ENCODE measurements at regions not wholly inside any gene's neighbourhood (a gene's known extent, or its start where the extent isn't known, plus 50 kb on each side); places are given as distances from the start of the nearest gene placed in this dataset.

DNA sequence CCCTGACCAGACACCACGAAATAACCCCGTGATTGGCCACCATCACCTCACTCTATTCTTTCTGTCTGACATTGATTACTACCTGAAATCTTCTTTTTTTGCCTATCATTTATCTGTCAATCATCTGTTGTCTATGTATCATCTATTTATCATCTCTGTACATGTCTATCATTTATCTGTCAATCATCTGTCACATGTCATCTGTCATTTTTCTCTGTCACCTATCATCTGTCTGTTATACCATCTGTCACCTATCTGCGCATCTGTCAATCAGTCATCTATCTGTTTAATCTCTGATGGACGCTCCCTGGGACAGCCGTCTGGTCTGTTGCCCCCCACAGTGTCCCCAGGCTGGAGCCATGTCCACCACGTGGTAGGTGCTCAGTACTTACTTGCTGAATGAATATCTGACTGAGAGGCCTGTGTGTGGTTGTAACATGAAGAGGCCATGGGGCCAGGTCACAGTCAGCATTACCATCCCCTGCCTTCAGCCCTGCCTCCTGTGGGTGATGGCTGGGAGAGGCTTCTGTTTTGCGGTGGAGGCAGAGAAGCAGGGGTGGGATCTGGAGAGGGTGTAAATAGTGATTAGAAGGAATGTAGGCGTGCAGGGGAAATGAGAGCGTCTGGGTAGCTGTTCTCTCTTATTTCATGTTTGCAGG lies 302.7 kb downstream of the QKI start:
- TF ChIP-seq, protein P1, sequence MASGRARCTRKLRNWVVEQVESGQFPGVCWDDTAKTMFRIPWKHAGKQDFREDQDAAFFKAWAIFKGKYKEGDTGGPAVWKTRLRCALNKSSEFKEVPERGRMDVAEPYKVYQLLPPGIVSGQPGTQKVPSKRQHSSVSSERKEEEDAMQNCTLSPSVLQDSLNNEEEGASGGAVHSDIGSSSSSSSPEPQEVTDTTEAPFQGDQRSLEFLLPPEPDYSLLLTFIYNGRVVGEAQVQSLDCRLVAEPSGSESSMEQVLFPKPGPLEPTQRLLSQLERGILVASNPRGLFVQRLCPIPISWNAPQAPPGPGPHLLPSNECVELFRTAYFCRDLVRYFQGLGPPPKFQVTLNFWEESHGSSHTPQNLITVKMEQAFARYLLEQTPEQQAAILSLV (tag; IDR thresholded peaks at IDR 0.05): no peak
- TF ChIP-seq, protein P2, sequence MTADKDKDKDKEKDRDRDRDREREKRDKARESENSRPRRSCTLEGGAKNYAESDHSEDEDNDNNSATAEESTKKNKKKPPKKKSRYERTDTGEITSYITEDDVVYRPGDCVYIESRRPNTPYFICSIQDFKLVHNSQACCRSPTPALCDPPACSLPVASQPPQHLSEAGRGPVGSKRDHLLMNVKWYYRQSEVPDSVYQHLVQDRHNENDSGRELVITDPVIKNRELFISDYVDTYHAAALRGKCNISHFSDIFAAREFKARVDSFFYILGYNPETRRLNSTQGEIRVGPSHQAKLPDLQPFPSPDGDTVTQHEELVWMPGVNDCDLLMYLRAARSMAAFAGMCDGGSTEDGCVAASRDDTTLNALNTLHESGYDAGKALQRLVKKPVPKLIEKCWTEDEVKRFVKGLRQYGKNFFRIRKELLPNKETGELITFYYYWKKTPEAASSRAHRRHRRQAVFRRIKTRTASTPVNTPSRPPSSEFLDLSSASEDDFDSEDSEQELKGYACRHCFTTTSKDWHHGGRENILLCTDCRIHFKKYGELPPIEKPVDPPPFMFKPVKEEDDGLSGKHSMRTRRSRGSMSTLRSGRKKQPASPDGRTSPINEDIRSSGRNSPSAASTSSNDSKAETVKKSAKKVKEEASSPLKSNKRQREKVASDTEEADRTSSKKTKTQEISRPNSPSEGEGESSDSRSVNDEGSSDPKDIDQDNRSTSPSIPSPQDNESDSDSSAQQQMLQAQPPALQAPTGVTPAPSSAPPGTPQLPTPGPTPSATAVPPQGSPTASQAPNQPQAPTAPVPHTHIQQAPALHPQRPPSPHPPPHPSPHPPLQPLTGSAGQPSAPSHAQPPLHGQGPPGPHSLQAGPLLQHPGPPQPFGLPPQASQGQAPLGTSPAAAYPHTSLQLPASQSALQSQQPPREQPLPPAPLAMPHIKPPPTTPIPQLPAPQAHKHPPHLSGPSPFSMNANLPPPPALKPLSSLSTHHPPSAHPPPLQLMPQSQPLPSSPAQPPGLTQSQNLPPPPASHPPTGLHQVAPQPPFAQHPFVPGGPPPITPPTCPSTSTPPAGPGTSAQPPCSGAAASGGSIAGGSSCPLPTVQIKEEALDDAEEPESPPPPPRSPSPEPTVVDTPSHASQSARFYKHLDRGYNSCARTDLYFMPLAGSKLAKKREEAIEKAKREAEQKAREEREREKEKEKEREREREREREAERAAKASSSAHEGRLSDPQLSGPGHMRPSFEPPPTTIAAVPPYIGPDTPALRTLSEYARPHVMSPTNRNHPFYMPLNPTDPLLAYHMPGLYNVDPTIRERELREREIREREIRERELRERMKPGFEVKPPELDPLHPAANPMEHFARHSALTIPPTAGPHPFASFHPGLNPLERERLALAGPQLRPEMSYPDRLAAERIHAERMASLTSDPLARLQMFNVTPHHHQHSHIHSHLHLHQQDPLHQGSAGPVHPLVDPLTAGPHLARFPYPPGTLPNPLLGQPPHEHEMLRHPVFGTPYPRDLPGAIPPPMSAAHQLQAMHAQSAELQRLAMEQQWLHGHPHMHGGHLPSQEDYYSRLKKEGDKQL (CRISPR knock-in tag; IDR thresholded peaks at IDR 0.05; ENCODE audit: borderline replicate concordance): no peak
- TF ChIP-seq, protein P3, sequence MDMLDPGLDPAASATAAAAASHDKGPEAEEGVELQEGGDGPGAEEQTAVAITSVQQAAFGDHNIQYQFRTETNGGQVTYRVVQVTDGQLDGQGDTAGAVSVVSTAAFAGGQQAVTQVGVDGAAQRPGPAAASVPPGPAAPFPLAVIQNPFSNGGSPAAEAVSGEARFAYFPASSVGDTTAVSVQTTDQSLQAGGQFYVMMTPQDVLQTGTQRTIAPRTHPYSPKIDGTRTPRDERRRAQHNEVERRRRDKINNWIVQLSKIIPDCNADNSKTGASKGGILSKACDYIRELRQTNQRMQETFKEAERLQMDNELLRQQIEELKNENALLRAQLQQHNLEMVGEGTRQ (CRISPR knock-in tag; IDR thresholded peaks at IDR 0.05): no peak
- no peak for TF ChIP-seq BDP1 (IDR thresholded peaks at IDR 0.05; ENCODE audit: insufficient read depth, insufficient read length)
- no peak for TF ChIP-seq FOXA3 (CRISPR knock-in tag; conservative IDR thresholded peaks at IDR 0.05 in 1 of 2, IDR thresholded peaks at IDR 0.05 in 1 of 2)
- no peak for TF ChIP-seq IRF2 (CRISPR knock-in tag; IDR thresholded peaks at IDR 0.05)
- no peak for TF ChIP-seq SNRNP70 (optimal IDR thresholded peaks at IDR 0.05; ENCODE audit: low read depth, low read length)
- no peak for TF ChIP-seq ZFP30 (CRISPR knock-in tag; IDR thresholded peaks at IDR 0.05; ENCODE audit: borderline replicate concordance)
- no peak for TF ChIP-seq XRCC5 (IDR thresholded peaks at IDR 0.05; ENCODE audit: low read depth, low read length)
- no peak for TF ChIP-seq ZNF143 (CRISPR knock-in tag; IDR thresholded peaks at IDR 0.05)
- no peak for TF ChIP-seq KLF16 (IDR thresholded peaks at IDR 0.05)
- TF ChIP-seq, protein P4, sequence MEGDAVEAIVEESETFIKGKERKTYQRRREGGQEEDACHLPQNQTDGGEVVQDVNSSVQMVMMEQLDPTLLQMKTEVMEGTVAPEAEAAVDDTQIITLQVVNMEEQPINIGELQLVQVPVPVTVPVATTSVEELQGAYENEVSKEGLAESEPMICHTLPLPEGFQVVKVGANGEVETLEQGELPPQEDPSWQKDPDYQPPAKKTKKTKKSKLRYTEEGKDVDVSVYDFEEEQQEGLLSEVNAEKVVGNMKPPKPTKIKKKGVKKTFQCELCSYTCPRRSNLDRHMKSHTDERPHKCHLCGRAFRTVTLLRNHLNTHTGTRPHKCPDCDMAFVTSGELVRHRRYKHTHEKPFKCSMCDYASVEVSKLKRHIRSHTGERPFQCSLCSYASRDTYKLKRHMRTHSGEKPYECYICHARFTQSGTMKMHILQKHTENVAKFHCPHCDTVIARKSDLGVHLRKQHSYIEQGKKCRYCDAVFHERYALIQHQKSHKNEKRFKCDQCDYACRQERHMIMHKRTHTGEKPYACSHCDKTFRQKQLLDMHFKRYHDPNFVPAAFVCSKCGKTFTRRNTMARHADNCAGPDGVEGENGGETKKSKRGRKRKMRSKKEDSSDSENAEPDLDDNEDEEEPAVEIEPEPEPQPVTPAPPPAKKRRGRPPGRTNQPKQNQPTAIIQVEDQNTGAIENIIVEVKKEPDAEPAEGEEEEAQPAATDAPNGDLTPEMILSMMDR (IDR thresholded peaks at IDR 0.05 in 2 of 3, conservative IDR thresholded peaks at IDR 0.05 in 1 of 3; ENCODE audit: insufficient read depth in 2 of 3, low read depth in 1 of 3, low read length in 3 of 3): no peak
- TF ChIP-seq, protein P5, sequence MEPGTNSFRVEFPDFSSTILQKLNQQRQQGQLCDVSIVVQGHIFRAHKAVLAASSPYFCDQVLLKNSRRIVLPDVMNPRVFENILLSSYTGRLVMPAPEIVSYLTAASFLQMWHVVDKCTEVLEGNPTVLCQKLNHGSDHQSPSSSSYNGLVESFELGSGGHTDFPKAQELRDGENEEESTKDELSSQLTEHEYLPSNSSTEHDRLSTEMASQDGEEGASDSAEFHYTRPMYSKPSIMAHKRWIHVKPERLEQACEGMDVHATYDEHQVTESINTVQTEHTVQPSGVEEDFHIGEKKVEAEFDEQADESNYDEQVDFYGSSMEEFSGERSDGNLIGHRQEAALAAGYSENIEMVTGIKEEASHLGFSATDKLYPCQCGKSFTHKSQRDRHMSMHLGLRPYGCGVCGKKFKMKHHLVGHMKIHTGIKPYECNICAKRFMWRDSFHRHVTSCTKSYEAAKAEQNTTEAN (CRISPR knock-in tag; IDR thresholded peaks at IDR 0.05): no peak

All from K562 (cell line).